ENCODE measurements at regions not wholly inside any gene's neighbourhood (a gene's known extent, or its start where the extent isn't known, plus 50 kb on each side); places are given as distances from the start of the nearest gene placed in this dataset.
A peak's percentile ranks its signal among the peaks of the same experiment; 100 is the strongest.

- no peak overlapping the region for H3K4me3 ChIP-seq
- H3K27ac ChIP-seq = no peak overlapping the region
- intact Hi-C loops (cut with DNase I; ENCODE audit: low total_unique reads) = no loop called here
- no peaks in the 10 kb centered on the region for H3K27me3 ChIP-seq
- WGBS, 2 donors = 45 to 65% methylated on average over 5 of the region's 5 CpGs
- no peak for DNase-seq
- H3K9me3 ChIP-seq = no peaks in the 10 kb centered on the region
- TF ChIP-seq POLR2A (IDR thresholded peaks at IDR 0.05) (no peak), CTCF (IDR thresholded peaks at IDR 0.05) (no peak)
- H3K4me1 ChIP-seq = no peaks in the 10 kb centered on the region
- H3K36me3 ChIP-seq (ENCODE audit: low read depth, missing control alignments) = no peaks in the 10 kb centered on the region
These were observed 247.6 kb upstream of the PBX1 start for GRCh38 chr1:164311377-164311776.

- Histone ChIP-seq H3K36me3 (ENCODE audit: low read depth, missing control alignments) (no peaks in the 10 kb centered on the region), H3K27me3 (no peaks in the 10 kb centered on the region), H3K27ac (no peak overlapping the region), H3K4me3 (peak overlapping the region; percentile 20 to 36), H3K4me1 (peaks cover 3% of the 10 kb centered on the region), H3K9me3 (no peaks in the 10 kb centered on the region)
- DNase-seq = peak; percentile 24
- 2 to 5% methylated on average over 30 to 48 of the region's 56 CpGs for WGBS, 2 donors
- no peak for TF ChIP-seq POLR2A (IDR thresholded peaks at IDR 0.05)
- no peak for TF ChIP-seq CTCF (IDR thresholded peaks at IDR 0.05)
- intact Hi-C loops (cut with DNase I; ENCODE audit: low total_unique reads) = no loop called here
These were observed 237.9 kb upstream of the PBX1 start for GRCh38 chr1:164320790-164321731.

DNA sequence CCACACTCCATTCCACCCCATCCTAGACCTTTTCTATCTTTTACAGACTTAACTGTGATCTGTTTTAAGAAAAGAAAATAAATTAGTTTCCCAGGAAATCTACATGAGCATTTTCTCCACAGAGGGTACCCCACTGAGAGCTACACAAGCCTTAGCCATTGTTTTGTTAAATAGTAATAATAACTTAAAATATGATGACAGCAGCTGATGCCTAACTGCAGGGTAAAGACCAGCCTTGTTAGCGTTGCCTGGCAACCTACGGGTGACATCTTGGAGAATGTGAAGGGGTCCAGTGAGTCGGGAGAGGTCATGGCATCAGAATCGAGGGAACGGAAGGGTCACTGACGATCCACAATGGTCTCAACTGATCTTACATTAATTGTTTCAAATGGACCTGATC lies 233.2 kb upstream of the PBX1 start:
- TF ChIP-seq CTCF (IDR thresholded peaks at IDR 0.05) (no peak), POLR2A (IDR thresholded peaks at IDR 0.05) (no peak)
- H3K9me3 ChIP-seq = no peaks in the 10 kb centered on the region
- no peaks in the 10 kb centered on the region for H3K36me3 ChIP-seq (ENCODE audit: low read depth, missing control alignments)
- no peaks in the 10 kb centered on the region for H3K27me3 ChIP-seq
- no peak overlapping the region for H3K4me3 ChIP-seq
- intact Hi-C loops (cut with DNase I; ENCODE audit: low total_unique reads) = no loop called here
- no peak for DNase-seq
- 94 to 95% methylated on average over 6 of the region's 6 CpGs for WGBS, 2 donors
- H3K4me1 ChIP-seq = peaks cover 1% of the 10 kb centered on the region
- no peak overlapping the region for H3K27ac ChIP-seq

GRCh38 chr1:164333387-164333786 lies 225.6 kb upstream of the PBX1 start:
- Histone ChIP-seq H3K27ac (no peak overlapping the region), H3K27me3 (no peaks in the 10 kb centered on the region), H3K36me3 (ENCODE audit: low read depth, missing control alignments) (no peaks in the 10 kb centered on the region), H3K9me3 (no peaks in the 10 kb centered on the region), H3K4me3 (no peak overlapping the region), H3K4me1 (no peaks in the 10 kb centered on the region)
- 93 to 95% methylated on average over 5 of the region's 5 CpGs for WGBS, 2 donors
- intact Hi-C loops (cut with DNase I; ENCODE audit: low total_unique reads) = no loop called here
- DNase-seq = no peak
- no peak for TF ChIP-seq CTCF (IDR thresholded peaks at IDR 0.05)
- TF ChIP-seq POLR2A (IDR thresholded peaks at IDR 0.05) = no peak

- Histone ChIP-seq H3K9me3 (no peaks in the 10 kb centered on the region), H3K4me3 (no peak overlapping the region), H3K36me3 (ENCODE audit: low read depth, missing control alignments) (no peaks in the 10 kb centered on the region), H3K27me3 (no peaks in the 10 kb centered on the region), H3K27ac (no peak overlapping the region), H3K4me1 (no peaks in the 10 kb centered on the region)
- no peak for DNase-seq
- no peak for TF ChIP-seq POLR2A (IDR thresholded peaks at IDR 0.05)
- TF ChIP-seq CTCF (IDR thresholded peaks at IDR 0.05) = no peak
- intact Hi-C loops (cut with DNase I; ENCODE audit: low total_unique reads) = no loop called here
- 59 to 66% methylated on average over 2 of the region's 2 CpGs for WGBS, 2 donors
These were observed 221.6 kb upstream of the PBX1 start for GRCh38 chr1:164337394-164337793.

All from testis (tissue), 2 donors.